HUES64 (cell line): ENCODE measurements at regions not wholly inside any gene's neighbourhood (a gene's known extent, or its start where the extent isn't known, plus 50 kb on each side); places are given as distances from the start of the nearest gene placed in this dataset.

ENCODE experiments used
- H3K27ac ChIP-seq: 2 replicates; pipeline ENCODE4 v1.7.0; 2013; ENCODE audit warnings: low read depth, low read length, inconsistent platforms
- H3K27me3 ChIP-seq: 2 replicates; pipeline ENCODE4 v1.6.1; 2013; ENCODE audit warnings: mild to moderate bottlenecking, low read length; ENCODE audit not compliant: insufficient read depth
- H3K36me3 ChIP-seq: 2 replicates; pipeline ENCODE4 v1.6.1; 2013; ENCODE audit warnings: mild to moderate bottlenecking, low read length; ENCODE audit not compliant: insufficient read depth
- H3K4me1 ChIP-seq: 2 replicates; pipeline ENCODE4 v1.6.1; 2013; ENCODE audit warnings: mild to moderate bottlenecking, low read length, moderate library complexity; ENCODE audit not compliant: insufficient read depth
- H3K4me3 ChIP-seq: 2 replicates; pipeline ENCODE4 v1.5.1; 2013; ENCODE audit warnings: mild to moderate bottlenecking, low read length, moderate library complexity
- H3K9ac ChIP-seq: 2 replicates; pipeline ENCODE4 v1.6.1; 2013; ENCODE audit warnings: mild to moderate bottlenecking, low read depth, low read length
- H3K9me3 ChIP-seq: 2 replicates; pipeline ENCODE4 v1.6.1; 2013; ENCODE audit warnings: low read depth, low read length; ENCODE audit not compliant: insufficient read depth
- WGBS: fragments of 150-250, 120-280 bp; methylation state at CpG from one replicate; pipeline ENCODE4 v1.1.7; 2013; ENCODE audit warnings: missing lambda C conversion rate; 5-methylcytosine and 5-hydroxymethylcytosine counted together

- Histone ChIP-seq H3K9ac (no peak overlapping the region), H3K4me1 (no peaks in the 10 kb centered on the region), H3K9me3 (0 out of 2 replicates have a peak, but pooled peaks cover 3% of the 10 kb centered on the region), H3K27me3 (no peaks in the 10 kb centered on the region), H3K4me3 (no peak overlapping the region), H3K27ac (no peak overlapping the region), H3K36me3 (no peaks in the 10 kb centered on the region)
- 78% methylated on average over 2 of the region's 2 CpGs for WGBS
These were observed 67.8 kb upstream of the MAPK4 start for GRCh38 chr18:50492097-50492496.

GRCh38 chr18:50494569-50494968 lies 65.3 kb upstream of the MAPK4 start:
- Histone ChIP-seq H3K27me3 (no peaks in the 10 kb centered on the region), H3K4me1 (no peaks in the 10 kb centered on the region), H3K9ac (no peak overlapping the region), H3K4me3 (no peak overlapping the region), H3K36me3 (no peaks in the 10 kb centered on the region), H3K9me3 (0 out of 2 replicates have a peak, but pooled peaks cover 3% of the 10 kb centered on the region), H3K27ac (no peak overlapping the region)
- WGBS: 95% methylated on average over 3 of the region's 3 CpGs

GRCh38 chr18:50506362-50506761 lies 53.5 kb upstream of the MAPK4 start:
- Histone ChIP-seq H3K27ac (no peak overlapping the region), H3K4me1 (no peaks in the 10 kb centered on the region)
- 96% methylated on average over 2 of the region's 2 CpGs for WGBS

GRCh38 chr18:50507120-50507590 lies 52.7 kb upstream of the MAPK4 start:
- Histone ChIP-seq H3K4me1 (no peaks in the 10 kb centered on the region), H3K9ac (no peak overlapping the region), H3K9me3 (no peaks in the 10 kb centered on the region), H3K4me3 (no peak overlapping the region), H3K36me3 (no peaks in the 10 kb centered on the region), H3K27ac (no peak overlapping the region), H3K27me3 (no peaks in the 10 kb centered on the region)
- WGBS: 48% methylated on average over 4 of the region's 4 CpGs

More at GRCh38 chr18:50506362-50506761, 53.5 kb upstream of the MAPK4 start:
- H3K9ac ChIP-seq: no peak overlapping the region
- no peak overlapping the region for H3K4me3 ChIP-seq
- no peaks in the 10 kb centered on the region for H3K36me3 ChIP-seq
- H3K27me3 ChIP-seq: no peaks in the 10 kb centered on the region
- no peaks in the 10 kb centered on the region for H3K9me3 ChIP-seq

GRCh38 chr18:50508228-50508627 lies 51.7 kb upstream of the MAPK4 start:
- Histone ChIP-seq H3K36me3 (no peaks in the 10 kb centered on the region), H3K27me3 (no peaks in the 10 kb centered on the region), H3K9me3 (no peaks in the 10 kb centered on the region), H3K4me3 (no peak overlapping the region), H3K4me1 (no peaks in the 10 kb centered on the region), H3K9ac (no peak overlapping the region), H3K27ac (no peak overlapping the region)
- WGBS: 96% methylated on average over 1 of the region's 1 CpG

DNA sequence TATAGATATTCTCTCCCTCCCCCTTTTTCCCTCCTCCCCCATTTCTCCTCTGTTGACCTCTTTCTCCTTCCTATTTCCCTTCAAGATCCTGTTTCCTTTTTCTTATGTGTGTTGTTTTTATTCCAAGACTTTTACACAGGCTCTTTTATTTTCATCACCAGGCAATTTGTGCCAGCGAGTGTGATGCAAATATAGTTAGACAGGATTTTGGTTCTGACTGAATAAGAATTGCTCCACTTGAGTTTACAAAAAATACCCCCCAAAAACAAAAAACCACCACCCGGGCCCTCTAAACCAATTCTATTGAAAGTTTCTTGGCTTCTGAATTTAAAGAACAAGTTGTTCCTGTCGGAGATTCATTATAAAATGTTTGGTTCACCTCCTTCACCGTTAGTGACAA lies 50.9 kb upstream of the MAPK4 start:
- WGBS: 91% methylated on average over 3 of the region's 4 CpGs

More for the DNA sequence above, 50.9 kb upstream of the MAPK4 start:
- Histone ChIP-seq H3K36me3 (no peaks in the 10 kb centered on the region), H3K4me3 (no peak overlapping the region), H3K9me3 (no peaks in the 10 kb centered on the region), H3K9ac (no peak overlapping the region), H3K27ac (no peak overlapping the region), H3K27me3 (no peaks in the 10 kb centered on the region), H3K4me1 (no peaks in the 10 kb centered on the region)
